H9 (cell line): ENCODE measurements at regions not wholly inside any gene's neighbourhood (a gene's known extent, or its start where the extent isn't known, plus 50 kb on each side); places are given as distances from the start of the nearest gene placed in this dataset.
A peak's percentile ranks its signal among the peaks of the same experiment; 100 is the strongest.

Experiments used
- DNase-seq: peaks from one replicate; pipeline ENCODE4 v3.0.0-alpha.2; 2017
- H2AFZ ChIP-seq: one replicate; pipeline ENCODE4 v1.6.1; 2013; ENCODE audit warnings: mild to moderate bottlenecking, low read length, control low read depth, moderate library complexity
- H2AK5ac ChIP-seq: 2 replicates; pipeline ENCODE4 v1.6.1; 2013; ENCODE audit warnings: low read length, control low read depth, mixed read lengths; ENCODE audit not compliant: insufficient read length
- H2BK120ac ChIP-seq: one replicate; pipeline ENCODE4 v1.6.1; 2013; ENCODE audit warnings: low read depth, mild to moderate bottlenecking, low read length, control low read depth, inconsistent platforms; ENCODE audit not compliant: poor library complexity, severe bottlenecking
- H2BK12ac ChIP-seq: 2 replicates; pipeline ENCODE4 v1.6.1; 2013; ENCODE audit warnings: low read length, control low read depth, mixed read lengths, low read depth; ENCODE audit not compliant: insufficient read length
- H2BK15ac ChIP-seq: 2 replicates; pipeline ENCODE4 v1.6.1; 2013; ENCODE audit warnings: low read depth, low read length, control low read depth
- H2BK20ac ChIP-seq: one replicate; pipeline ENCODE4 v1.6.1; 2013; ENCODE audit warnings: low read depth, mild to moderate bottlenecking, low read length, control low read depth, inconsistent platforms; ENCODE audit not compliant: poor library complexity, severe bottlenecking
- H2BK5ac ChIP-seq: 2 replicates; pipeline ENCODE4 v1.6.1; 2013; ENCODE audit warnings: low read length, control low read depth, mixed read lengths; ENCODE audit not compliant: insufficient read length
- H3K14ac ChIP-seq: 2 replicates; pipeline ENCODE4 v1.6.1; 2013; ENCODE audit warnings: low read length, control low read depth; ENCODE audit not compliant: insufficient read depth
- H3K18ac ChIP-seq: 2 replicates; pipeline ENCODE4 v1.6.1; 2013; ENCODE audit warnings: low read depth, mild to moderate bottlenecking, mixed read lengths, low read length, control low read depth; ENCODE audit not compliant: insufficient read length
- H3K23ac ChIP-seq: 2 replicates; pipeline ENCODE4 v1.6.1; 2013; ENCODE audit warnings: low read length, control low read depth, mixed read lengths, low read depth; ENCODE audit not compliant: insufficient read length
- H3K23me2 ChIP-seq: 2 replicates; pipeline ENCODE4 v1.6.1; 2013; ENCODE audit warnings: low read depth, mild to moderate bottlenecking, mixed read lengths, low read length, control low read depth; ENCODE audit not compliant: insufficient read length, poor library complexity, severe bottlenecking
- H3K27ac ChIP-seq: 2 replicates; pipeline ENCODE4 v1.5.1; 2013; ENCODE audit warnings: low read length, control low read depth, mixed read lengths, low read depth; ENCODE audit not compliant: insufficient read length
- H3K27me3 ChIP-seq: 2 replicates; pipeline ENCODE4 v1.6.1; 2013; ENCODE audit warnings: low read length, control low read depth, inconsistent platforms; ENCODE audit not compliant: insufficient read depth
- H3K4ac ChIP-seq: 2 replicates; pipeline ENCODE4 v1.6.1; 2013; ENCODE audit warnings: low read depth, mild to moderate bottlenecking, control low read depth, inconsistent platforms, low read length, moderate library complexity
- H3K4me1 ChIP-seq: 2 replicates; pipeline ENCODE4 v1.6.1; 2013; ENCODE audit warnings: low read length, control low read depth, inconsistent platforms; ENCODE audit not compliant: insufficient read depth
- H3K4me2 ChIP-seq: 2 replicates; pipeline ENCODE4 v1.6.1; 2013; ENCODE audit warnings: low read length, control low read depth, mixed read lengths; ENCODE audit not compliant: insufficient read length, insufficient read depth
- H3K56ac ChIP-seq: 2 replicates; pipeline ENCODE4 v1.6.1; 2013; ENCODE audit warnings: low read depth, mild to moderate bottlenecking, mixed read lengths, low read length, control low read depth; ENCODE audit not compliant: insufficient read length
- H3K79me1 ChIP-seq: 2 replicates; pipeline ENCODE4 v1.6.1; 2013; ENCODE audit warnings: low read depth, mild to moderate bottlenecking, moderate library complexity, low read length, control low read depth, inconsistent platforms; ENCODE audit not compliant: insufficient read depth, poor library complexity, severe bottlenecking
- H3K79me2 ChIP-seq: 2 replicates; pipeline ENCODE4 v1.6.1; 2013; ENCODE audit warnings: low read length, control low read depth, inconsistent platforms; ENCODE audit not compliant: insufficient read depth
- H3K9ac ChIP-seq: 2 replicates; pipeline ENCODE4 v1.6.1; 2013; ENCODE audit warnings: low read length, control low read depth, mixed read lengths; ENCODE audit not compliant: insufficient read length; ENCODE audit errors: extremely low read depth
- H3K9me3 ChIP-seq: one replicate; pipeline ENCODE4 v1.6.1; 2013; ENCODE audit warnings: low read depth, low read length, inconsistent platforms; ENCODE audit not compliant: control insufficient read depth
- H3T11ph ChIP-seq: one replicate; pipeline ENCODE4 v1.6.1; 2013; ENCODE audit warnings: mild to moderate bottlenecking, low read length, control low read depth, inconsistent platforms
- H4K20me1 ChIP-seq: one replicate; pipeline ENCODE4 v1.6.1; 2013; ENCODE audit not compliant: control insufficient read depth, insufficient read length, insufficient read depth
- H4K5ac ChIP-seq: 2 replicates; pipeline ENCODE4 v1.6.1; 2013; ENCODE audit warnings: low read depth, mild to moderate bottlenecking, mixed read lengths, low read length, control low read depth; ENCODE audit not compliant: insufficient read length
- H4K8ac ChIP-seq: replicated peaks from 2 replicates; pipeline ENCODE4 v1.6.1; 2013; ENCODE audit warnings: low read length, control low read depth, mixed read lengths, low read depth; ENCODE audit not compliant: insufficient read length
- H4K91ac ChIP-seq: 2 replicates; pipeline ENCODE4 v1.6.1; 2013; ENCODE audit warnings: low read depth, mild to moderate bottlenecking, moderate library complexity, mixed read lengths, low read length, control low read depth; ENCODE audit not compliant: insufficient read length
- H3K27ac Mint-ChIP-seq, 3 experiments: 2 replicates in 2 of 3; 3 replicates in 1 of 3; pipeline ENCODE4 v1.8.0; 2020 to 2021; ENCODE audit warnings: mixed read lengths in 3 of 3, mild to moderate bottlenecking in 1 of 3, moderate library complexity in 1 of 3
- H3K27me3 Mint-ChIP-seq: 2 replicates; pipeline ENCODE4 v1.8.0; 2021; ENCODE audit warnings: low read depth, mild to moderate bottlenecking, moderate library complexity, mixed read lengths
- H3K36me3 Mint-ChIP-seq, 3 experiments: 2 replicates in 2 of 3; 3 replicates in 1 of 3; pipeline ENCODE4 v1.8.0; 2020 to 2021; ENCODE audit warnings: low read depth in 3 of 3, mixed read lengths in 3 of 3; ENCODE audit not compliant: insufficient read depth in 1 of 3
- H3K4me1 Mint-ChIP-seq, 2 experiments: 2 replicates each; pipeline ENCODE4 v1.8.0; 2020; ENCODE audit warnings: mixed read lengths in 2 of 2
- H3K4me3 Mint-ChIP-seq, 2 experiments: 2 replicates in 1 of 2; 3 replicates in 1 of 2; pipeline ENCODE4 v1.8.0; 2020 to 2021; ENCODE audit warnings: mild to moderate bottlenecking in 2 of 2, mixed read lengths in 2 of 2, moderate library complexity in 1 of 2
- H3K9me3 Mint-ChIP-seq, 2 experiments: 2 replicates in 1 of 2; 3 replicates in 1 of 2; pipeline ENCODE4 v1.8.0; 2020; ENCODE audit warnings: mild to moderate bottlenecking in 2 of 2, mixed read lengths in 2 of 2, moderate library complexity in 1 of 2
- WGBS: extraction: QIAGEN DNeasy Blood & Tissue Kit; methylation state at CpG from one replicate; pipeline ENCODE4 v1.1.7; 2013; ENCODE audit warnings: missing lambda C conversion rate, low lambda C conversion rate, mixed read lengths; ENCODE audit not compliant: insufficient read length; ENCODE audit errors: extremely low coverage; 5-methylcytosine and 5-hydroxymethylcytosine counted together
- TF ChIP-seq, protein P1 (sequence below): fragments of 200-600 bp; sonication (generic); conservative IDR thresholded peaks from 3 replicates; pipeline ENCODE4 v1.8.0; 2021; ENCODE audit warnings: antibody characterized with exemption, mild to moderate bottlenecking

DNA sequence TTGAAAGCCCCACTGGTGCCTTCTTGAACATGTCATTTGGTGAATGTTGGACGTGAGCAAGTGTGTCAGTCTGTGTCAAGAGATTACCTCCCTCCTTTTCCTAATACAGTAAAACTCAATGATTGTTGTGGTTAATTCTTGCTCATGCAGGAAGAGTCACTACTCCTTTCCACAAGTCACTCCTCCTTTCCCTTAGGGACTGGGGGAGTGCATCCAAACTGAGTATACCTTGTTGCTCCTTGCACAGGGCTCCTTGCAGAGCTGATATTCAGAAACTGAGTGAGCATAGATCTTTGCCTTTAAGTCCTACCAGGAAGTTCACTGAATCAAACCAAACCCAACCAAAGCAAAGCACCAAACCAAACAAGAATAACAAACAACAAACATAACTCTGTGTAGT, 63.9 kb downstream of the GPR50 start:
- no peak overlapping the region for H3K4me2 ChIP-seq

More for the DNA sequence above, 63.9 kb downstream of the GPR50 start:
- Histone ChIP-seq H2AK5ac (no peak overlapping the region), H3K23ac (no peak overlapping the region), H3K14ac (no peak overlapping the region), H3K79me1 (no peaks in the 10 kb centered on the region), H3K18ac (no peak overlapping the region), H4K20me1 (no peaks in the 10 kb centered on the region), H3K9me3 (peaks cover 11% of the 10 kb centered on the region), H3T11ph (no peak overlapping the region), H2BK15ac (no peak overlapping the region), H4K8ac (no peak overlapping the region), H2BK5ac (no peak overlapping the region), H3K9ac (no peak overlapping the region), H4K91ac (no peak overlapping the region), H2AFZ (no peak overlapping the region), H3K23me2 (no peaks in the 10 kb centered on the region), H3K56ac (no peak overlapping the region), H2BK20ac (no peak overlapping the region), H3K27ac (no peak overlapping the region), H2BK12ac (no peak overlapping the region), H4K5ac (no peak overlapping the region), H3K27me3 (no peaks in the 10 kb centered on the region), H3K4ac (no peak overlapping the region), H2BK120ac (no peak overlapping the region), H3K79me2 (no peaks in the 10 kb centered on the region), H3K4me1 (no peaks in the 10 kb centered on the region; the same call in 1 of the 2 replicates)
- Mint-ChIP-seq H3K4me3 (no peak overlapping the region), H3K27ac (peak overlapping the region in 2 of 3 experiments; percentile 22 to 28; a peak in 2 of 7 replicates), H3K36me3 (peaks cover 0 to 2% (median 0%) of the 10 kb centered on the region in 3 experiments; a peak in 1 of 7 replicates), H3K27me3 (no peaks in the 10 kb centered on the region), H3K4me1 (peaks cover 15 to 22% of the 10 kb centered on the region in 2 experiments), H3K9me3 (peaks cover 41 to 53% of the 10 kb centered on the region in 2 experiments)
- WGBS: no CpG with 5 or more reads among the region's 1 CpG
- TF ChIP-seq, protein P1, sequence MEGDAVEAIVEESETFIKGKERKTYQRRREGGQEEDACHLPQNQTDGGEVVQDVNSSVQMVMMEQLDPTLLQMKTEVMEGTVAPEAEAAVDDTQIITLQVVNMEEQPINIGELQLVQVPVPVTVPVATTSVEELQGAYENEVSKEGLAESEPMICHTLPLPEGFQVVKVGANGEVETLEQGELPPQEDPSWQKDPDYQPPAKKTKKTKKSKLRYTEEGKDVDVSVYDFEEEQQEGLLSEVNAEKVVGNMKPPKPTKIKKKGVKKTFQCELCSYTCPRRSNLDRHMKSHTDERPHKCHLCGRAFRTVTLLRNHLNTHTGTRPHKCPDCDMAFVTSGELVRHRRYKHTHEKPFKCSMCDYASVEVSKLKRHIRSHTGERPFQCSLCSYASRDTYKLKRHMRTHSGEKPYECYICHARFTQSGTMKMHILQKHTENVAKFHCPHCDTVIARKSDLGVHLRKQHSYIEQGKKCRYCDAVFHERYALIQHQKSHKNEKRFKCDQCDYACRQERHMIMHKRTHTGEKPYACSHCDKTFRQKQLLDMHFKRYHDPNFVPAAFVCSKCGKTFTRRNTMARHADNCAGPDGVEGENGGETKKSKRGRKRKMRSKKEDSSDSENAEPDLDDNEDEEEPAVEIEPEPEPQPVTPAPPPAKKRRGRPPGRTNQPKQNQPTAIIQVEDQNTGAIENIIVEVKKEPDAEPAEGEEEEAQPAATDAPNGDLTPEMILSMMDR: no peak
- no peak for DNase-seq
